Immature natural killer cell (primary cell): ENCODE measurements at regions not wholly inside any gene's neighbourhood (a gene's known extent, or its start where the extent isn't known, plus 50 kb on each side); places are given as distances from the start of the nearest gene placed in this dataset.

Experiments used
- DNase-seq, 3 donors: peaks; one replicate each; pipeline ENCODE4 v3.0.0; 2022; ENCODE audit warnings: mixed read lengths in 1 of 3
- H3K27ac Mint-ChIP-seq, 6 donors: one replicate each; pipeline ENCODE4 v1.8.0; 2020; ENCODE audit warnings: mixed read lengths in 6 of 6, mild to moderate bottlenecking in 5 of 6, inconsistent platforms in 4 of 6, moderate library complexity in 3 of 6
- H3K27me3 Mint-ChIP-seq, 3 donors: one replicate each; pipeline ENCODE4 v1.8.0; 2020 to 2021; ENCODE audit warnings: low read depth in 3 of 3, mild to moderate bottlenecking in 3 of 3, mixed read lengths in 3 of 3, moderate library complexity in 3 of 3, inconsistent platforms in 1 of 3
- H3K36me3 Mint-ChIP-seq, 3 donors: one replicate each; pipeline ENCODE4 v1.8.0; 2020; ENCODE audit warnings: mixed read lengths in 3 of 3, inconsistent platforms in 2 of 3, mild to moderate bottlenecking in 2 of 3
- H3K4me1 Mint-ChIP-seq, 2 donors: one replicate each; pipeline ENCODE4 v1.8.0; 2020; ENCODE audit warnings: inconsistent platforms in 2 of 2, mild to moderate bottlenecking in 2 of 2, mixed read lengths in 2 of 2, moderate library complexity in 1 of 2
- H3K4me3 Mint-ChIP-seq, 5 donors: one replicate each; pipeline ENCODE4 v1.8.0; 2020; ENCODE audit warnings: mild to moderate bottlenecking in 5 of 5, mixed read lengths in 5 of 5, inconsistent platforms in 3 of 5, moderate library complexity in 3 of 5
- H3K9me3 Mint-ChIP-seq, 6 donors: one replicate each; pipeline ENCODE4 v1.8.0; 2020; ENCODE audit warnings: mild to moderate bottlenecking in 6 of 6, mixed read lengths in 6 of 6, inconsistent platforms in 4 of 6, moderate library complexity in 3 of 6

GRCh38 chr11:70866834-70867233 lies 385.5 kb downstream of the SHANK2 start:
- Mint-ChIP-seq H3K4me1 (no peaks in the 10 kb centered on the region), H3K36me3 (no peaks in the 10 kb centered on the region), H3K27me3 (peaks cover 5 to 8% (median 5%) of the 10 kb centered on the region in 3 donors), H3K27ac (no peak overlapping the region), H3K9me3 (peaks cover 0 to 2% (median 0%) of the 10 kb centered on the region in 6 donors), H3K4me3 (no peak overlapping the region)
- DNase-seq = no peak

- H3K4me3 Mint-ChIP-seq = no peak overlapping the region
- H3K4me1 Mint-ChIP-seq = no peaks in the 10 kb centered on the region
- H3K27ac Mint-ChIP-seq = no peak overlapping the region
- H3K36me3 Mint-ChIP-seq = no peaks in the 10 kb centered on the region
- DNase-seq = no peak
- H3K27me3 Mint-ChIP-seq = peaks cover 5 to 7% (median 7%) of the 10 kb centered on the region in 3 donors
- peaks cover 0 to under 1% (median 0%) of the 10 kb centered on the region in 6 donors for H3K9me3 Mint-ChIP-seq
Observed at GRCh38 chr11:70867281-70868047, 384.9 kb downstream of the SHANK2 start.

GRCh38 chr11:70868341-70868885 lies 384.0 kb downstream of the SHANK2 start:
- H3K9me3 Mint-ChIP-seq = no peaks in the 10 kb centered on the region
- H3K4me1 Mint-ChIP-seq = no peaks in the 10 kb centered on the region
- H3K27ac Mint-ChIP-seq = no peak overlapping the region
- no peak overlapping the region for H3K4me3 Mint-ChIP-seq
- peaks cover 5 to 7% (median 7%) of the 10 kb centered on the region in 3 donors for H3K27me3 Mint-ChIP-seq
- no peaks in the 10 kb centered on the region for H3K36me3 Mint-ChIP-seq
- no peak for DNase-seq

- no peaks in the 10 kb centered on the region for H3K36me3 Mint-ChIP-seq
- no peaks in the 10 kb centered on the region for H3K4me1 Mint-ChIP-seq
- DNase-seq = no peak
- H3K27me3 Mint-ChIP-seq = peaks cover 5 to 8% (median 7%) of the 10 kb centered on the region in 3 donors
- H3K4me3 Mint-ChIP-seq = no peak overlapping the region
- H3K9me3 Mint-ChIP-seq = no peaks in the 10 kb centered on the region
- H3K27ac Mint-ChIP-seq = no peak overlapping the region
Observed at GRCh38 chr11:70869054-70869453, 383.3 kb downstream of the SHANK2 start.

- no peaks in the 10 kb centered on the region for H3K4me1 Mint-ChIP-seq
- DNase-seq = no peak
- H3K9me3 Mint-ChIP-seq = no peaks in the 10 kb centered on the region
- H3K27me3 Mint-ChIP-seq = peaks cover 7 to 8% (median 8%) of the 10 kb centered on the region in 3 donors
- no peak overlapping the region for H3K4me3 Mint-ChIP-seq
- H3K36me3 Mint-ChIP-seq = no peaks in the 10 kb centered on the region
- no peak overlapping the region for H3K27ac Mint-ChIP-seq
Observed at GRCh38 chr11:70871881-70872280, 380.5 kb downstream of the SHANK2 start.

GRCh38 chr11:70872299-70872698 lies 380.1 kb downstream of the SHANK2 start:
- Mint-ChIP-seq H3K27me3 (peaks cover 7 to 10% (median 8%) of the 10 kb centered on the region in 3 donors), H3K27ac (no peak overlapping the region), H3K9me3 (no peaks in the 10 kb centered on the region), H3K4me1 (no peaks in the 10 kb centered on the region), H3K4me3 (no peak overlapping the region), H3K36me3 (no peaks in the 10 kb centered on the region)
- DNase-seq = no peak

GRCh38 chr11:70872955-70873735 lies 379.2 kb downstream of the SHANK2 start:
- H3K27ac Mint-ChIP-seq = no peak overlapping the region

GRCh38 chr11:70873736-70874412 lies 378.5 kb downstream of the SHANK2 start:
- Mint-ChIP-seq H3K27me3 (peaks cover 7 to 12% (median 8%) of the 10 kb centered on the region in 3 donors), H3K4me1 (no peaks in the 10 kb centered on the region), H3K27ac (no peak overlapping the region), H3K4me3 (no peak overlapping the region), H3K9me3 (no peaks in the 10 kb centered on the region), H3K36me3 (no peaks in the 10 kb centered on the region)
- DNase-seq = no peak

More at GRCh38 chr11:70872955-70873735, 379.2 kb downstream of the SHANK2 start:
- Mint-ChIP-seq H3K36me3 (no peaks in the 10 kb centered on the region), H3K4me1 (no peaks in the 10 kb centered on the region), H3K4me3 (no peak overlapping the region), H3K9me3 (no peaks in the 10 kb centered on the region), H3K27me3 (peaks cover 7 to 8% (median 8%) of the 10 kb centered on the region in 3 donors)
- no peak for DNase-seq

- Mint-ChIP-seq H3K4me3 (no peak overlapping the region), H3K27me3 (peaks cover 5 to 13% (median 8%) of the 10 kb centered on the region in 3 donors), H3K27ac (no peak overlapping the region), H3K4me1 (no peaks in the 10 kb centered on the region), H3K36me3 (no peaks in the 10 kb centered on the region), H3K9me3 (no peaks in the 10 kb centered on the region)
- no peak for DNase-seq
Observed at GRCh38 chr11:70876685-70877084, 375.7 kb downstream of the SHANK2 start.

- H3K27me3 Mint-ChIP-seq = peaks cover 4 to 12% (median 6%) of the 10 kb centered on the region in 3 donors
- H3K9me3 Mint-ChIP-seq = no peaks in the 10 kb centered on the region
- DNase-seq = no peak
- no peak overlapping the region for H3K27ac Mint-ChIP-seq
- no peak overlapping the region for H3K4me3 Mint-ChIP-seq
- no peaks in the 10 kb centered on the region for H3K36me3 Mint-ChIP-seq
- H3K4me1 Mint-ChIP-seq = no peaks in the 10 kb centered on the region
Observed at GRCh38 chr11:70877151-70877550, 375.2 kb downstream of the SHANK2 start.

GRCh38 chr11:70878366-70878765 lies 374.0 kb downstream of the SHANK2 start:
- H3K4me1 Mint-ChIP-seq = no peaks in the 10 kb centered on the region
- H3K27me3 Mint-ChIP-seq = peaks cover 1 to 7% (median 6%) of the 10 kb centered on the region in 3 donors
- no peaks in the 10 kb centered on the region for H3K36me3 Mint-ChIP-seq
- peak overlapping the region in 1 of 6 donors; percentile 11 for H3K27ac Mint-ChIP-seq
- no peaks in the 10 kb centered on the region for H3K9me3 Mint-ChIP-seq
- H3K4me3 Mint-ChIP-seq = no peak overlapping the region
- DNase-seq = no peak

- no peak for DNase-seq
- Mint-ChIP-seq H3K4me3 (no peak overlapping the region), H3K27ac (no peak overlapping the region), H3K27me3 (peaks cover 0 to 13% (median 6%) of the 10 kb centered on the region in 3 donors), H3K9me3 (no peaks in the 10 kb centered on the region), H3K4me1 (no peaks in the 10 kb centered on the region), H3K36me3 (no peaks in the 10 kb centered on the region)
Observed at GRCh38 chr11:70879601-70880285, 372.6 kb downstream of the SHANK2 start.

- no peaks in the 10 kb centered on the region for H3K36me3 Mint-ChIP-seq
- H3K9me3 Mint-ChIP-seq = no peaks in the 10 kb centered on the region
- H3K4me3 Mint-ChIP-seq = no peak overlapping the region
- H3K4me1 Mint-ChIP-seq = no peaks in the 10 kb centered on the region
- no peak for DNase-seq
- H3K27me3 Mint-ChIP-seq = peaks cover 1 to 13% (median 6%) of the 10 kb centered on the region in 3 donors
- no peak overlapping the region for H3K27ac Mint-ChIP-seq
Observed at GRCh38 chr11:70880416-70880815, 372.0 kb downstream of the SHANK2 start.
